K562 (cell line): ENCODE measurements at regions not wholly inside any gene's neighbourhood (a gene's known extent, or its start where the extent isn't known, plus 50 kb on each side); places are given as distances from the start of the nearest gene placed in this dataset.

Experiments used
- JUNB ChIP-seq: fragments of 450-650 bp; formaldehyde crosslinking; conservative IDR thresholded peaks from 2 replicates; pipeline ENCODE4 v1.4.0; 2020; ENCODE audit warnings: mild to moderate bottlenecking
- PTRF ChIP-seq: fragments of 450-650 bp; IDR thresholded peaks from 2 replicates; pipeline ENCODE4 v1.6.1; 2016; ENCODE audit warnings: mild to moderate bottlenecking, missing genetic modification characterization, missing compliant biosample characterization
- SP1 ChIP-seq: sonication (generic); formaldehyde crosslinking; IDR thresholded peaks from 2 replicates; pipeline ENCODE4 v1.8.1; 2022; ENCODE audit warnings: mild to moderate bottlenecking, missing genetic modification reagents
- TEAD1 ChIP-seq, 2 experiments: fragments of 450-650 bp in 1 of 2; sonication (generic) in 1 of 2; formaldehyde crosslinking; IDR thresholded peaks; 2 replicates each; pipeline versions ENCODE4 v1.4.0 to v1.8.0; 2020 to 2022; ENCODE audit warnings: mild to moderate bottlenecking in 2 of 2, missing genetic modification reagents in 1 of 2

GRCh38 chr6:56759521-56759920 lies 116.8 kb upstream of the DST start:
- TF ChIP-seq TEAD1 (CRISPR knock-in tag; IDR thresholded peaks at IDR 0.05) (no peak), JUNB (CRISPR knock-in tag) (no peak), SP1 (CRISPR knock-in tag) (no peak), PTRF (tag) (no peak)
